Omental fat pad (tissue), 3 donors: ENCODE measurements at regions not wholly inside any gene's neighbourhood (a gene's known extent, or its start where the extent isn't known, plus 50 kb on each side); places are given as distances from the start of the nearest gene placed in this dataset.
"Not testable (repeated sequence)": the region's sequence is repeated elsewhere in the genome, so short reads cannot be mapped to it uniquely, and the experiment has no call there.

Experiments used
- ATAC-seq: fragments of 150-250 bp; one replicate; pipeline ENCODE4 v1.9.1; 2016; ENCODE audit warnings: mild to moderate bottlenecking, moderate library complexity; ENCODE audit not compliant: low FRiP score
- DNase-seq: peaks from one replicate; pipeline ENCODE4 v3.0.0-alpha.2; 2019; ENCODE audit warnings: low spot score
- CTCF ChIP-seq, 3 donors: fragments of 450-650 bp; IDR thresholded peaks; one replicate each; pipeline ENCODE4 v1.5.1; 2016 to 2017; ENCODE audit warnings: antibody characterized with exemption in 3 of 3, mild to moderate bottlenecking in 3 of 3, moderate library complexity in 2 of 3

DNA sequence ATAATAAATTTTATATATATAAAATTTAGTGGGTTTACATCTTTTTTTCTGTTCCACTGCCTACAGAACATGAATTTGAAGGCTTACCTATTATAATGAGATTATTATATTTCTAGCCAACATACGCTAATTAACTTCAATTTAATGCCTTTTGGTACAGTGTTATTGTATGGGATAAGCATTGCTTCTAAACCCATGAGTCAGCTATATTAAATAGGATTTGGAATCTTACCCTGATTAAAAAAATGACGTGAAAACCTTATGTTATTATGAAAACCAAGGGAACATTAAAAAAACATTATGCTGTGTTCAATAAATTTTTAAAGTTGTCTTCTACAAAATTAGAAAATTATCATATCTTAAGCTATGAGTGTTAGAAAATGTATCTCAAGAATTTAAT, 334.0 kb upstream of the RGS17 start:
- no peak for TF ChIP-seq CTCF (IDR thresholded peaks at IDR 0.05)

GRCh38 chr6:153449279-153449678, 318.2 kb upstream of the RGS17 start:
- TF ChIP-seq CTCF (IDR thresholded peaks at IDR 0.05): no peak
- ATAC-seq: no peak
- no peak for DNase-seq

More for the DNA sequence above, 334.0 kb upstream of the RGS17 start:
- DNase-seq: no peak
- ATAC-seq: no peak

DNA sequence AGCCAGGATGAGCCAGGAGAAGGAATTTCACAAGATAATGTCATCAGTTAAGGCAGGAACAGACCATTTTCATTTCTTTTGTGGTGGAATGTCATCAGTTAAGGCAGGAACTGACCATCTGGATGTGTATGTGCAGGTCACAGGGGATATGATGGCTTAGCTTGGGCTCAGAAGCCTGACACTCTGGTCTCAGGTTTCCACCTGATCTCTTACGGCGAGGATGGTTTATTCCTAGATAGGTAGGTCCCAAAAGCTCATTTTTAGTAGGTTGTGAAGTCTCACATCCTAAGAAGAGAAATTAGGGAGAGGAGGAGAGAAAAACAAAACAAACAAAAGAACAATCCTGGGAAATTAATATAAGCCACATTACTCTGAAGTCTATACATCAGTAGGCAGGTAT, 311.7 kb upstream of the RGS17 start:
- not testable (repeated sequence) for DNase-seq, ATAC-seq

GRCh38 chr6:153442096-153442495, 311.0 kb upstream of the RGS17 start:
- no peak for ATAC-seq
- DNase-seq: no peak
- no peak for TF ChIP-seq CTCF (IDR thresholded peaks at IDR 0.05)

- DNase-seq: no peak
- no peak for TF ChIP-seq CTCF (IDR thresholded peaks at IDR 0.05)
Observed at GRCh38 chr6:153437193-153437592, 306.1 kb upstream of the RGS17 start.

GRCh38 chr6:153436351-153436750, 305.3 kb upstream of the RGS17 start:
- TF ChIP-seq CTCF (IDR thresholded peaks at IDR 0.05): no peak
- ATAC-seq: no peak
- DNase-seq: no peak

More at GRCh38 chr6:153437193-153437592, 306.1 kb upstream of the RGS17 start:
- no peak for ATAC-seq

DNA sequence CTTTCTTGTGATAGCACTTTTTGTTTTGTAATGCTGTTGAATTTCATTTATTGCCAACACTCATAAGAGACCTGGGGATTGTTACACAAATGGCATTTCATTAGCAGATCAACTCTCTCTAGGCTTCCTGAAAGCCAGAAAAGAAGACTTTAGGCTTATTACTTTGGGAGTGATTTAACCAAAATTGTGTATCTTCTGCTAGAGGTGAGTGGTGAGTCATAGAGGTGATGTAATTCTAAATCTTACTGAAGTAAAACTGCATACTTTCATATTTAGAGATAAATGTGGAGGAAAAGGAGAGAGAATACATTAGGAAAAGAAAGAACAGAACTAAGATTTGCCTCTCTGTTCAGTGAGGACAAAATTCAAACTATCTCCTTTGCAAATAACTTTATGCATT, 304.7 kb upstream of the RGS17 start:
- no peak for DNase-seq
- no peak for TF ChIP-seq CTCF (IDR thresholded peaks at IDR 0.05)
- ATAC-seq: peak; percentile 23

DNA sequence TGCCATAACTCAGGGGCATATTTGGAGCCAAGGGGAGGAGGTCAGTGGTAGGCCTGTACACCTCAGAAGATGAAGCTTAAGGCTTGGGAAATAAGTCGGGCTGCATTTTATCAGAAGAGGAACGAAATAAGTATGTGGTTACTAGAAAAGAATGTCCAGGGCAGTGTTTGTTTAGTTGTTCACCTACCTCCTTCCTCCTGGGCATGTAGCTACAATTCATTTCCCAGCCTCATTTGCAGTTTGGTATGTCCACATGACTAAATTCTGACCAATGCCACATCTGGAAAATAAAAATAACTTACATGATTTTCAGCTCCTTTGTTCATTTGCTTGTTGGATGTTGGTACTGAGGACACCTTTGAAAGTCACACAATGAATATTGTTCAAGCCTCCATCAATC, 294.5 kb upstream of the RGS17 start:
- ATAC-seq (no peak), DNase-seq (no peak)
- TF ChIP-seq CTCF (IDR thresholded peaks at IDR 0.05): no peak
